HEK293T (cell line): ENCODE measurements at regions not wholly inside any gene's neighbourhood (a gene's known extent, or its start where the extent isn't known, plus 50 kb on each side); places are given as distances from the start of the nearest gene placed in this dataset.

ENCODE experiments used
- CTCF ChIA-PET: fragments of 350-600 bp; formaldehyde crosslinking; extraction: SDS; loops from one replicate; lab custom pipeline; 2021; ENCODE audit warnings: antibody characterized with exemption, inconsistent platforms; lab: Yijun Ruan, JAX
- POLR2A ChIA-PET: fragments of 350-600 bp; formaldehyde crosslinking; extraction: SDS; loops from one replicate; lab custom pipeline; 2020; ENCODE audit warnings: antibody characterized with exemption, inconsistent platforms; lab: Yijun Ruan, JAX
- DNase-seq: peaks from one replicate; pipeline ENCODE4 v3.0.0; 2012; ENCODE audit warnings: mixed read lengths; ENCODE audit errors: extremely low spot score
- ARNT ChIP-seq: fragments of 450-650 bp; IDR thresholded peaks from 2 replicates; pipeline ENCODE4 v1.6.1; 2017; ENCODE audit warnings: mild to moderate bottlenecking
- BHLHE40 ChIP-seq: fragments of 450-650 bp; IDR thresholded peaks from 2 replicates; pipeline ENCODE4 v1.6.1; 2016; ENCODE audit warnings: mild to moderate bottlenecking, moderate library complexity, borderline replicate concordance
- CTBP1 ChIP-seq: fragments of 450-650 bp; IDR thresholded peaks from 2 replicates; pipeline ENCODE4 v1.6.1; 2016; ENCODE audit warnings: borderline replicate concordance
- ELF4 ChIP-seq: fragments of 450-650 bp; IDR thresholded peaks from 2 replicates; pipeline ENCODE4 v1.6.1; 2017; ENCODE audit warnings: antibody characterized with exemption
- FOXA1 ChIP-seq: fragments of 450-650 bp; IDR thresholded peaks from 2 replicates; pipeline ENCODE4 v1.6.1; 2016; ENCODE audit warnings: mild to moderate bottlenecking
- FOXK2 ChIP-seq: fragments of 450-650 bp; IDR thresholded peaks from 2 replicates; pipeline ENCODE4 v1.6.1; 2016; ENCODE audit warnings: mild to moderate bottlenecking
- FOXM1 ChIP-seq: fragments of 450-650 bp; IDR thresholded peaks from 2 replicates; pipeline ENCODE4 v1.6.1; 2017; ENCODE audit warnings: mild to moderate bottlenecking, borderline replicate concordance
- HDGF ChIP-seq: fragments of 450-650 bp; IDR thresholded peaks from 2 replicates; pipeline ENCODE4 v1.6.1; 2017; ENCODE audit warnings: antibody characterized with exemption, borderline replicate concordance
- L3MBTL2 ChIP-seq: fragments of 450-650 bp; conservative IDR thresholded peaks from 2 replicates; pipeline ENCODE4 v1.6.1; 2016; ENCODE audit warnings: mild to moderate bottlenecking
- LEF1 ChIP-seq: fragments of 450-650 bp; IDR thresholded peaks from 2 replicates; pipeline ENCODE4 v1.6.1; 2017; ENCODE audit warnings: mild to moderate bottlenecking, borderline replicate concordance
- NFRKB ChIP-seq: fragments of 450-650 bp; IDR thresholded peaks from 2 replicates; pipeline ENCODE4 v1.6.1; 2016; ENCODE audit warnings: mild to moderate bottlenecking, moderate library complexity
- SP1 ChIP-seq: fragments of 450-650 bp; IDR thresholded peaks from 2 replicates; pipeline ENCODE4 v1.6.1; 2017
- SUZ12 ChIP-seq: fragments of 450-650 bp; IDR thresholded peaks from 2 replicates; pipeline ENCODE4 v1.6.1; 2016; ENCODE audit warnings: mild to moderate bottlenecking
- TARDBP ChIP-seq: fragments of 450-650 bp; IDR thresholded peaks from 2 replicates; pipeline ENCODE4 v1.6.1; 2016
- ZNF384 ChIP-seq: fragments of 450-650 bp; IDR thresholded peaks from 2 replicates; pipeline ENCODE4 v1.6.1; 2016
- TF ChIP-seq, protein P1 (sequence below): fragments of 450-650 bp; IDR thresholded peaks from 2 replicates; pipeline ENCODE4 v1.6.1; 2016

DNA sequence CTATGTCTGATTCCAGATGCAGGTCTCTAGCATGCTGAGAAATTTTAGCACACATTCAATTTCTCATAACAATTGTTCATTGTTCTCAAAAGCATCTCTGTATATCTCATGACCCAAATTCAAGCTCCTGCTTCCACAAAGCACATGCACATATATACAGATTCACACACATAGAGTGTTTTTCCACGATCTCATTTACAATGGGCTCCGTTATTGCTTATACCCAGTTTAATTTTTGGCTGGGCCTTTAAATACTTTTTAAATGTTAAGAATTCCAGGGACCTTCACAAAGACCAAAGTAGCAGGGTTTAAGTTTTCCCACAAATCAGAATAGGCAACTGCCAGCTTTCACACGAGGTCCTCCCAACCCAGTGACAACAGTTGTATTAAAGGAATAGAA, 333.5 kb upstream of the SEMA6D start:
- ChIA-PET CTCF (no interaction called here), POLR2A (no interaction called here)

DNA sequence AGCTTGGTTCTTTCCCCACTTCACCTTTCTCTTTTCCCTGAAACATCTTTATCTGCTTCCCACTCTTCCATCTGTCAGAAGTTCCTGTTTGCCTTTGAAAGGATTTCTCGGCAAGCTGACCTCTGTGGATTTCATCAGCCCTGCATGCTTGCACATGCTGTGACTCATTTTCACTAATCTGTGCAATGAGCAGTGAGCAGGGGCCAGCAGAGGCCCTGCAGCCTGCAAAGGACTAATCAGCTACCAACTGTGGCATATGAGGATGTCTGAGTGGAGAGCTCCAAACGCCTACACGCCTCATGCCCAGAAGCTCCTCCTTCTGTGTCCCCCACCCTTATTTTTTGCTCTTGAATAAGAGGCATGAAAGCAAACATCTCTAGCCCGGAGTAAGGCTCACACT, 333.0 kb upstream of the SEMA6D start:
- no peak for DNase-seq
- CTCF ChIA-PET = no interaction called here
- POLR2A ChIA-PET = no interaction called here
- no peak for TF ChIP-seq LEF1
- no peak for TF ChIP-seq FOXK2
- TF ChIP-seq FOXA1 = no peak
- no peak for TF ChIP-seq ZNF384
- no peak for TF ChIP-seq SUZ12
- TF ChIP-seq BHLHE40 = no peak
- no peak for TF ChIP-seq FOXM1
- no peak for TF ChIP-seq TARDBP
- no peak for TF ChIP-seq ARNT

More for the DNA sequence above, 333.5 kb upstream of the SEMA6D start:
- TF ChIP-seq, protein P1, sequence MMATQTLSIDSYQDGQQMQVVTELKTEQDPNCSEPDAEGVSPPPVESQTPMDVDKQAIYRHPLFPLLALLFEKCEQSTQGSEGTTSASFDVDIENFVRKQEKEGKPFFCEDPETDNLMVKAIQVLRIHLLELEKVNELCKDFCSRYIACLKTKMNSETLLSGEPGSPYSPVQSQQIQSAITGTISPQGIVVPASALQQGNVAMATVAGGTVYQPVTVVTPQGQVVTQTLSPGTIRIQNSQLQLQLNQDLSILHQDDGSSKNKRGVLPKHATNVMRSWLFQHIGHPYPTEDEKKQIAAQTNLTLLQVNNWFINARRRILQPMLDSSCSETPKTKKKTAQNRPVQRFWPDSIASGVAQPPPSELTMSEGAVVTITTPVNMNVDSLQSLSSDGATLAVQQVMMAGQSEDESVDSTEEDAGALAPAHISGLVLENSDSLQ = no peak
- no peak for TF ChIP-seq FOXA1
- no peak for TF ChIP-seq NFRKB
- no peak for TF ChIP-seq SP1
- TF ChIP-seq ZNF384 = no peak
- no peak for TF ChIP-seq TARDBP
- no peak for TF ChIP-seq ARNT
- no peak for TF ChIP-seq FOXK2
- TF ChIP-seq FOXM1 = no peak
- no peak for TF ChIP-seq BHLHE40
- TF ChIP-seq HDGF = no peak
- no peak for TF ChIP-seq ELF4
- TF ChIP-seq CTBP1 = no peak
- TF ChIP-seq SUZ12 = no peak
- no peak for DNase-seq

DNA sequence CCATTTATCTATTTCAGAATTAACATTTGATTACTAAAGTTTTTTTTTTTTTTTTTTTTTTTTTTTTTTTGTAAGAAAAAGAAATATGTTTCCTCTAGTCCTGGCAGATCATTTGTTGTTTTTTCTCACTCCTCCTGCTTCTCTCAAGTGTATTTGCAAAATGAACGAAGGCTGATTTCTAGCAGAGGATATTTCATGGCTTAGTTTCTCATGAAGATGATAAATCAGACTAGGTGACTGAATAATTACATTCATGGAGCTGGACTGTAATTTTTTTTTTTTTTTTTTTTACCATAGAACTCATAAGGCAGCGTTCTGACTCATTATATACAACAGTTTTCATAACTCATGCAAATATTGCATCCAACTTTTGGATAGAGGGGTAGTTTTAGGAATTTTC, 332.5 kb upstream of the SEMA6D start:
- TF ChIP-seq FOXM1 (no peak), CTBP1 (no peak), ELF4 (no peak), HDGF (no peak), FOXA1 (no peak), L3MBTL2 (no peak), LEF1 (no peak), ZNF384 (no peak), NFRKB (no peak), SUZ12 (no peak), BHLHE40 (no peak), ARNT (no peak), FOXK2 (no peak), TARDBP (no peak), SP1 (no peak)
- TF ChIP-seq, protein P1 = no peak
- POLR2A ChIA-PET = no interaction called here
- CTCF ChIA-PET = no interaction called here
- no peak for DNase-seq

DNA sequence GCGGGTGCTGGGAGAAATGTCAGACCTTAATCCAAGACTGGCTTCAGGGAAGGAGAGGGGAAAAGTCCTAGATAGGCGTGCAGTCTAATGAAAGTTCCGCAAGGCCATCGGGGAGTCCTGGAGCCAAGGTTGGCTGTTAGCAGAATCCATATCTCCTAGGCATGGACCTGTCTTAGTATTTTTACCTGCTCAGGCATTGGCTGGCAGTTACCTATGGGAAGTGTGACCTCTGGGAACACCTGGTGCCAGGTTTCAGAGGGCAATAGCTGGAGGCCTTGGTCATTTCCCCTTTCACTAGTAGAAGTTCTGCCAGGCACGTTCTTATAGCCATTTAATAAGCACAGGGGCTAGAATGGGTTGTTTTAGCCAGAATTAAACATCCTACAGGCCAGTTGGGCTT, 330.8 kb upstream of the SEMA6D start:
- DNase-seq = no peak
- no peak for TF ChIP-seq HDGF
- TF ChIP-seq, protein P1 = no peak
- TF ChIP-seq CTBP1 = no peak
- no peak for TF ChIP-seq FOXK2
- TF ChIP-seq NFRKB = no peak
- TF ChIP-seq SP1 = no peak
- no peak for TF ChIP-seq BHLHE40
- TF ChIP-seq ELF4 = no peak
- TF ChIP-seq FOXA1 = no peak
- TF ChIP-seq SUZ12 = no peak
- TF ChIP-seq ARNT = no peak
- TF ChIP-seq FOXM1 = no peak
- TF ChIP-seq TARDBP = no peak
- TF ChIP-seq ZNF384 = no peak
- ChIA-PET POLR2A (no interaction called here), CTCF (no interaction called here)

DNA sequence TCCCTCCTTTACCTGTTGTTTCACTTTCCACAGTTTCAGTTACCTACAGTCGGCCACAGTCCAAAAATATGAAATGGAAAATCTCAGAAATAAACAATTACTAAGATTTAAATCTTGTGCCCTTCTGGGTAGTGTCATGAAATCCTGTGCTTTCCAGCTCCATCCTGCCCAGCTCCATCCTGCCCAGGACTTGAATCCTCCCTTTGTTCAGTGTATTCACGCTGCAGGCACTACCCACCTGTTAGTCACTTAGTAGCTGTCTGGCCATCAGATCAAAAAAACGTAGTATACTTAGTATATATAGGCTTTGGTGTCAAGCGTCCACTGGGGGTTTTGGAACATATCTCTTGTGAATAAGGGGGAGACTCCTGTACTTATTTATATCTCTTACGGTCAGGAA, 329.0 kb upstream of the SEMA6D start:
- ChIA-PET CTCF (no interaction called here), POLR2A (no interaction called here)
- TF ChIP-seq ELF4 (no peak), CTBP1 (no peak), FOXA1 (no peak), TARDBP (no peak), FOXM1 (no peak), BHLHE40 (no peak), ARNT (no peak), FOXK2 (no peak), SUZ12 (no peak), NFRKB (no peak), LEF1 (no peak), HDGF (no peak), SP1 (no peak), L3MBTL2 (no peak), ZNF384 (no peak)
- TF ChIP-seq, protein P1 = no peak
- DNase-seq = no peak

DNA sequence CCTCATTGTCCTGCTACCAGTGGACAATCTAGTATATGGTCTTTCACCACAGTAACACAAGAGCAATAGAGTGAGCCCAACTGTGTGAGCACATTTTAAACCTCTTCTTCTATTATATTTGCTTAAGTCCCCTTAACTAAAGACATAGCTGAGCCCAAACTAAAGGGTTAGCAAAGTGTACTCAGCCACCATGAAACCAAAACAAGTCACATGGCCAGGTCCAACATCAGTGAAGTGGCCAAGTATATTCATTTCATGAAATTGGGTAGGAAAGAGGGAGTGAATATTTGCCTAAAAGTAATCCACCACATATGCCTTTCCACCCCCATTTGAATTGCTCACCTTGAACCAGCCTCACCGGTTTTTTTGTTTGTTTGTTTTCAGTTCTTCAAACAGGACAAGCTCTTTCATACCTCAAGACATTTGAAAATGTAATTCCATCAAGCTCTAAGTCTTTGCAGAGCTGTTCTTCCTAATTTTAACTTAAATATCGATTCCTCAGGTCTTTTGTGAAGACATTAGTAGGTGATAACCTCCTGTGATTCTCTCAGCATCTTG, 327.0 kb upstream of the SEMA6D start:
- ChIA-PET CTCF (no interaction called here), POLR2A (no interaction called here)
- no peak for DNase-seq
- no peak for TF ChIP-seq BHLHE40
- TF ChIP-seq HDGF = no peak
- TF ChIP-seq SP1 = no peak
- TF ChIP-seq L3MBTL2 = no peak
- TF ChIP-seq LEF1 = no peak
- no peak for TF ChIP-seq SUZ12
- no peak for TF ChIP-seq ZNF384
- TF ChIP-seq, protein P1 = no peak
- TF ChIP-seq TARDBP = no peak
- TF ChIP-seq CTBP1 = no peak
- TF ChIP-seq FOXM1 = no peak
- no peak for TF ChIP-seq ARNT
- no peak for TF ChIP-seq FOXA1
- TF ChIP-seq ELF4 = no peak
